ENCODE measurements at regions not wholly inside any gene's neighbourhood (a gene's known extent, or its start where the extent isn't known, plus 50 kb on each side); places are given as distances from the start of the nearest gene placed in this dataset.

GRCh38 chr9:16213781-16214515 lies 656.5 kb downstream of the BNC2 start:
- Histone ChIP-seq H3K27me3 (ENCODE audit: insufficient read depth, low read length) (no peaks in the 10 kb centered on the region), H3K9me3 (ENCODE audit: insufficient read depth, low read depth, low read length) (no peaks in the 10 kb centered on the region), H3K4me1 (ENCODE audit: insufficient read depth, low read length) (no peaks in the 10 kb centered on the region), H3K9ac (ENCODE audit: low read depth, low read length) (no peak overlapping the region), H3K27ac (ENCODE audit: low read length) (no peak overlapping the region), H3K36me3 (ENCODE audit: insufficient read depth, low read depth, low read length) (no peaks in the 10 kb centered on the region), H3K4me3 (ENCODE audit: low read length) (no peak overlapping the region)

- Histone ChIP-seq H3K9ac (ENCODE audit: low read depth, low read length) (no peak overlapping the region), H3K27me3 (ENCODE audit: insufficient read depth, low read length) (no peaks in the 10 kb centered on the region), H3K27ac (ENCODE audit: low read length) (no peak overlapping the region), H3K4me1 (ENCODE audit: insufficient read depth, low read length) (no peaks in the 10 kb centered on the region), H3K9me3 (ENCODE audit: insufficient read depth, low read depth, low read length) (no peaks in the 10 kb centered on the region), H3K4me3 (ENCODE audit: low read length) (no peak overlapping the region), H3K36me3 (ENCODE audit: insufficient read depth, low read depth, low read length) (no peaks in the 10 kb centered on the region)
Observed at GRCh38 chr9:16214677-16215352, 655.7 kb downstream of the BNC2 start.

- Histone ChIP-seq H3K4me1 (ENCODE audit: insufficient read depth, low read length) (no peaks in the 10 kb centered on the region), H3K9me3 (ENCODE audit: insufficient read depth, low read depth, low read length) (no peaks in the 10 kb centered on the region), H3K27me3 (ENCODE audit: insufficient read depth, low read length) (no peaks in the 10 kb centered on the region), H3K36me3 (ENCODE audit: insufficient read depth, low read depth, low read length) (no peaks in the 10 kb centered on the region), H3K4me3 (ENCODE audit: low read length) (no peak overlapping the region), H3K9ac (ENCODE audit: low read depth, low read length) (no peak overlapping the region), H3K27ac (ENCODE audit: low read length) (no peak overlapping the region)
Observed at GRCh38 chr9:16215353-16215680, 655.2 kb downstream of the BNC2 start.

GRCh38 chr9:16217943-16218701 lies 652.3 kb downstream of the BNC2 start:
- H3K4me1 ChIP-seq (ENCODE audit: insufficient read depth, low read length) = peaks cover 16% of the 10 kb centered on the region; the same call in 1 of the 2 replicates
- no peak overlapping the region for H3K9ac ChIP-seq (ENCODE audit: low read depth, low read length)
- no peaks in the 10 kb centered on the region for H3K27me3 ChIP-seq (ENCODE audit: insufficient read depth, low read length)
- H3K27ac ChIP-seq (ENCODE audit: low read length) = no peak overlapping the region
- H3K36me3 ChIP-seq (ENCODE audit: insufficient read depth, low read depth, low read length) = no peaks in the 10 kb centered on the region
- no peaks in the 10 kb centered on the region for H3K9me3 ChIP-seq (ENCODE audit: insufficient read depth, low read depth, low read length)
- no peak overlapping the region for H3K4me3 ChIP-seq (ENCODE audit: low read length)

GRCh38 chr9:16221366-16221765 lies 649.1 kb downstream of the BNC2 start:
- Histone ChIP-seq H3K9me3 (ENCODE audit: insufficient read depth, low read depth, low read length) (no peaks in the 10 kb centered on the region), H3K36me3 (ENCODE audit: insufficient read depth, low read depth, low read length) (no peaks in the 10 kb centered on the region), H3K9ac (ENCODE audit: low read depth, low read length) (no peak overlapping the region), H3K4me1 (ENCODE audit: insufficient read depth, low read length) (peaks cover 16% of the 10 kb centered on the region; the same call in 1 of the 2 replicates), H3K27ac (ENCODE audit: low read length) (no peak overlapping the region), H3K4me3 (ENCODE audit: low read length) (no peak overlapping the region), H3K27me3 (ENCODE audit: insufficient read depth, low read length) (no peaks in the 10 kb centered on the region)

- no peak overlapping the region for H3K27ac ChIP-seq (ENCODE audit: low read length)
Observed at GRCh38 chr9:16221822-16222547, 648.5 kb downstream of the BNC2 start.

GRCh38 chr9:16223074-16223871 lies 647.2 kb downstream of the BNC2 start:
- Histone ChIP-seq H3K9ac (ENCODE audit: low read depth, low read length) (no peak overlapping the region), H3K4me1 (ENCODE audit: insufficient read depth, low read length) (peaks cover 16% of the 10 kb centered on the region; the same call in 1 of the 2 replicates), H3K4me3 (ENCODE audit: low read length) (no peak overlapping the region), H3K27ac (ENCODE audit: low read length) (no peak overlapping the region), H3K36me3 (ENCODE audit: insufficient read depth, low read depth, low read length) (no peaks in the 10 kb centered on the region), H3K27me3 (ENCODE audit: insufficient read depth, low read length) (no peaks in the 10 kb centered on the region), H3K9me3 (ENCODE audit: insufficient read depth, low read depth, low read length) (no peaks in the 10 kb centered on the region)

More at GRCh38 chr9:16221822-16222547, 648.5 kb downstream of the BNC2 start:
- no peaks in the 10 kb centered on the region for H3K36me3 ChIP-seq (ENCODE audit: insufficient read depth, low read depth, low read length)
- H3K4me3 ChIP-seq (ENCODE audit: low read length) = no peak overlapping the region
- no peaks in the 10 kb centered on the region for H3K9me3 ChIP-seq (ENCODE audit: insufficient read depth, low read depth, low read length)
- H3K27me3 ChIP-seq (ENCODE audit: insufficient read depth, low read length) = no peaks in the 10 kb centered on the region
- peaks cover 16% of the 10 kb centered on the region; the same call in 1 of the 2 replicates for H3K4me1 ChIP-seq (ENCODE audit: insufficient read depth, low read length)
- no peak overlapping the region for H3K9ac ChIP-seq (ENCODE audit: low read depth, low read length)

- no peaks in the 10 kb centered on the region for H3K9me3 ChIP-seq (ENCODE audit: insufficient read depth, low read depth, low read length)
- H3K27ac ChIP-seq (ENCODE audit: low read length) = no peak overlapping the region
- no peaks in the 10 kb centered on the region for H3K4me1 ChIP-seq (ENCODE audit: insufficient read depth, low read length)
- H3K9ac ChIP-seq (ENCODE audit: low read depth, low read length) = no peak overlapping the region
- H3K27me3 ChIP-seq (ENCODE audit: insufficient read depth, low read length) = no peaks in the 10 kb centered on the region
- no peaks in the 10 kb centered on the region for H3K36me3 ChIP-seq (ENCODE audit: insufficient read depth, low read depth, low read length)
- H3K4me3 ChIP-seq (ENCODE audit: low read length) = no peak overlapping the region
Observed at GRCh38 chr9:16230731-16231130, 639.7 kb downstream of the BNC2 start.

- no peaks in the 10 kb centered on the region for H3K36me3 ChIP-seq (ENCODE audit: insufficient read depth, low read depth, low read length)
- H3K4me3 ChIP-seq (ENCODE audit: low read length) = no peak overlapping the region
- H3K27ac ChIP-seq (ENCODE audit: low read length) = no peak overlapping the region
- no peaks in the 10 kb centered on the region for H3K9me3 ChIP-seq (ENCODE audit: insufficient read depth, low read depth, low read length)
- no peak overlapping the region for H3K9ac ChIP-seq (ENCODE audit: low read depth, low read length)
- H3K4me1 ChIP-seq (ENCODE audit: insufficient read depth, low read length) = no peaks in the 10 kb centered on the region
- H3K27me3 ChIP-seq (ENCODE audit: insufficient read depth, low read length) = no peaks in the 10 kb centered on the region
Observed at GRCh38 chr9:16236311-16236710, 634.2 kb downstream of the BNC2 start.

- H3K27me3 ChIP-seq (ENCODE audit: insufficient read depth, low read length) = no peaks in the 10 kb centered on the region
- no peaks in the 10 kb centered on the region for H3K4me1 ChIP-seq (ENCODE audit: insufficient read depth, low read length)
- no peak overlapping the region for H3K27ac ChIP-seq (ENCODE audit: low read length)
- H3K4me3 ChIP-seq (ENCODE audit: low read length) = no peak overlapping the region
- no peaks in the 10 kb centered on the region for H3K36me3 ChIP-seq (ENCODE audit: insufficient read depth, low read depth, low read length)
- H3K9me3 ChIP-seq (ENCODE audit: insufficient read depth, low read depth, low read length) = no peaks in the 10 kb centered on the region
- H3K9ac ChIP-seq (ENCODE audit: low read depth, low read length) = no peak overlapping the region
Observed at GRCh38 chr9:16236882-16237281, 633.6 kb downstream of the BNC2 start.
